ENCODE measurements at regions not wholly inside any gene's neighbourhood (a gene's known extent, or its start where the extent isn't known, plus 50 kb on each side); places are given as distances from the start of the nearest gene placed in this dataset.

GRCh38 chr3:167054926-167055325 is 325.2 kb downstream of the ZBBX start:
- no peak overlapping the region for H3K4me3 ChIP-seq
- no peaks in the 10 kb centered on the region for H3K4me1 ChIP-seq
- intact Hi-C loops (cut with DNase I): no loop called here
- no peak overlapping the region for H3K27ac ChIP-seq
- H3K36me3 ChIP-seq: no peaks in the 10 kb centered on the region
- DNase-seq (ENCODE audit: low spot score in 2 of 2): no peak
- no peaks in the 10 kb centered on the region for H3K9me3 ChIP-seq
- H3K27me3 ChIP-seq: no peaks in the 10 kb centered on the region
- TF ChIP-seq CTCF (IDR thresholded peaks at IDR 0.05): no peak

GRCh38 chr3:167051421-167051820 is 328.7 kb downstream of the ZBBX start:
- intact Hi-C loops (cut with DNase I): no loop called here

GRCh38 chr3:167033866-167034265 is 346.2 kb downstream of the ZBBX start:
- Histone ChIP-seq H3K4me1 (no peaks in the 10 kb centered on the region), H3K9me3 (no peaks in the 10 kb centered on the region), H3K27me3 (no peaks in the 10 kb centered on the region), H3K36me3 (no peaks in the 10 kb centered on the region), H3K4me3 (no peak overlapping the region), H3K27ac (no peak overlapping the region)
- intact Hi-C loops (cut with DNase I): no loop called here
- TF ChIP-seq CTCF (IDR thresholded peaks at IDR 0.05): no peak
- no peak for DNase-seq (ENCODE audit: low spot score in 2 of 2)

More at GRCh38 chr3:167051421-167051820, 328.7 kb downstream of the ZBBX start:
- TF ChIP-seq CTCF (IDR thresholded peaks at IDR 0.05): no peak
- DNase-seq (ENCODE audit: low spot score in 2 of 2): no peak
- Histone ChIP-seq H3K27me3 (no peaks in the 10 kb centered on the region), H3K9me3 (no peaks in the 10 kb centered on the region), H3K27ac (no peak overlapping the region), H3K4me1 (no peaks in the 10 kb centered on the region), H3K4me3 (no peak overlapping the region), H3K36me3 (no peaks in the 10 kb centered on the region)

GRCh38 chr3:167032267-167032876 is 347.7 kb downstream of the ZBBX start:
- no peaks in the 10 kb centered on the region for H3K27me3 ChIP-seq
- no peak overlapping the region for H3K4me3 ChIP-seq
- peak in 1 of 3 experiments; percentile 21 for TF ChIP-seq CTCF (IDR thresholded peaks at IDR 0.05)
- H3K27ac ChIP-seq: no peak overlapping the region
- H3K9me3 ChIP-seq: no peaks in the 10 kb centered on the region
- H3K36me3 ChIP-seq: no peaks in the 10 kb centered on the region
- intact Hi-C loops (cut with DNase I): no loop called here
- no peak for DNase-seq (ENCODE audit: low spot score in 2 of 2)
- H3K4me1 ChIP-seq: no peaks in the 10 kb centered on the region

GRCh38 chr3:167031364-167032049 is 348.6 kb downstream of the ZBBX start:
- no peaks in the 10 kb centered on the region for H3K27me3 ChIP-seq
- H3K4me1 ChIP-seq: no peaks in the 10 kb centered on the region
- no peaks in the 10 kb centered on the region for H3K9me3 ChIP-seq
- TF ChIP-seq CTCF (IDR thresholded peaks at IDR 0.05): no peak
- no peak overlapping the region for H3K4me3 ChIP-seq
- no peak for DNase-seq (ENCODE audit: low spot score in 2 of 2)
- intact Hi-C loops (cut with DNase I): no loop called here
- no peak overlapping the region for H3K27ac ChIP-seq
- no peaks in the 10 kb centered on the region for H3K36me3 ChIP-seq

All from ascending aorta (tissue), 2 donors.